Kidney epithelial cell (primary cell): ENCODE measurements at regions not wholly inside any gene's neighbourhood (a gene's known extent, or its start where the extent isn't known, plus 50 kb on each side); places are given as distances from the start of the nearest gene placed in this dataset.

Source experiments
- DNase-seq: peaks from one replicate; pipeline ENCODE4 v3.0.0-alpha.2; 2010; ENCODE audit warnings: low read depth
- H3K27me3 ChIP-seq: 2 replicates; pipeline ENCODE4 v1.6.0; 2011; ENCODE audit warnings: low read length; ENCODE audit not compliant: control insufficient read depth, insufficient read depth
- H3K36me3 ChIP-seq: 2 replicates; pipeline ENCODE4 v1.5.1; 2011; ENCODE audit warnings: low read length; ENCODE audit not compliant: control insufficient read depth, insufficient read depth
- H3K4me3 ChIP-seq: 2 replicates; pipeline ENCODE4 v1.5.1; 2011; ENCODE audit warnings: low read depth, mild to moderate bottlenecking, control low read depth, low read length
- CTCF ChIP-seq: IDR thresholded peaks from 2 replicates; pipeline ENCODE4 v1.5.1; 2011; ENCODE audit warnings: mild to moderate bottlenecking, moderate library complexity, low read length, control low read depth, inconsistent platforms; ENCODE audit not compliant: insufficient read depth, poor library complexity, severe bottlenecking

GRCh38 chr2:139314059-139314458 lies 533.9 kb upstream of the NXPH2 start:
- no peak for DNase-seq
- no peak overlapping the region for H3K4me3 ChIP-seq
- no peaks in the 10 kb centered on the region for H3K27me3 ChIP-seq
- TF ChIP-seq CTCF, result no peak
- no peaks in the 10 kb centered on the region for H3K36me3 ChIP-seq

DNA sequence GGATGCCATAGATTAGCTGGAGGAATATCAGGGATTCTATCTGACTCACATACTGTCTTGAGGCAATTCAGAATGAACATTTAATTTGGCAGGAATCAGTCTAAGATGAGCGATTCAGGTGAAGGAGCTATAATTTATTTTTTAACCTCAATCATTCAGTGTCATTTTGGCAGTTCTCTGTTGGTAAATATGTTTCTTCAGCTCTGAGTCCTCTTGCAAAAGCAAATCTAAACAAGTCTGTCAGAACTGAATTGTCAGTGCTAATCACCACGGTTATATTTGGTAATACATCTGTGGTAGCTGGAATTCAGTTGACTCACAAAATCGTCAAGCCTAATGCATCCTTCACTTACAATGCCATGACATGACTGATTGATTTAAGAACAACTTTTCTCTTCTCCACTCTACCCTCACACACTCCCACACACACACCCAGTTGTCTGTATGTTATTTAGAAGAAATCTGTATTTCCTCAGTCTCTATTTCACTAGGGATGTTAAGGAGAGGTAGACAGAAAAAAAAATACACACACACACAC lies 516.6 kb upstream of the NXPH2 start:
- no peaks in the 10 kb centered on the region for H3K36me3 ChIP-seq
- no peak for TF ChIP-seq CTCF
- DNase-seq, result peak; percentile 42
- H3K4me3 ChIP-seq, result no peak overlapping the region
- H3K27me3 ChIP-seq, result no peaks in the 10 kb centered on the region

DNA sequence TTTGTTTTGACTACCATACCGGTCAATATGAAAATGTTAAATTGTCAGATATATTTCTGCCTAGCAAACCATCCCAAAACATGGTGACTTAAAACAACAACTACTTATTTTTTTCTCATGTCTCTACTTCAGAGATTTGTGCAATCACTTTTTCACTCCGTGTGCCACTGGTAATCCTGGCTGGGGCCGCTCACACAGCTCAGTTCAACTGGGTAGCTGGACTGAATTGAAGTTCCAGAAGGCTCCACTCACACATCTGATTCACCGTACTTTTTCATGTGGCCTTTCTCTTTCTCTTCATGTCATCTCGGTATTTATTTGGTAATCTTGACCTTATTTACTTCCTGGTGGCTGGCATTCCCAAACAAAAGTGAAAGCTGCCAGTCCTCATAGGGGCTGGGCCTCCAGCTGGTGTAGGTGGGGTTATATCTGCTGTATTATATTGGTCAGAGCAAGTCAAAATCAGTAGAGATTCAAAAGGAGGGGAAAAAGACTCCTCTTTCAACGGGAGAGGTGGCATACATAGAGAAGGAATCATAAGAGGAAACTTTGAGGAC lies 513.9 kb upstream of the NXPH2 start:
- H3K4me3 ChIP-seq, result no peak overlapping the region
- DNase-seq, result no peak
- no peaks in the 10 kb centered on the region for H3K36me3 ChIP-seq
- no peaks in the 10 kb centered on the region for H3K27me3 ChIP-seq
- no peak for TF ChIP-seq CTCF

DNA sequence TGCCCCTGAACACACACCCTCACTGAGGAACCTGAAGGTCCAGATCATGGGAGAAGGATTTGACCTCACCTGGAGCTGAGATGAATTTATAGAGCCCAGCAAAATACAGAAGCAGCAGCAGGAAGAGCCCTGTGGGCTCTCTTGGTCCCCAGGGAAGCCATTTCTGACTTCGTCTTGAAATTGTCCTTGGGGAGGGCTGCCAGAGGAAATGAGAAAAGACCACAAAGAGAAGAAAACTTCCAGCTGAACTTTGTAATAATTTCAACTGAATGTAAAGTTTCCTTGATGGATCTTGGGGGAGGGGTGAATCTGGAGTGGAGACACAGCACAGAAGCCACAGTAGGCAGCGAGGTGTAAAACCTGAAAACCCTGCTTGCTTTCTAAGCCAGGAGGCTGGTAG lies 500.9 kb upstream of the NXPH2 start:
- Histone ChIP-seq H3K4me3 (no peak overlapping the region), H3K36me3 (no peaks in the 10 kb centered on the region), H3K27me3 (no peaks in the 10 kb centered on the region)
- DNase-seq, result no peak
- no peak for TF ChIP-seq CTCF

- DNase-seq, result no peak
- no peak overlapping the region for H3K4me3 ChIP-seq
- no peaks in the 10 kb centered on the region for H3K27me3 ChIP-seq
- no peak for TF ChIP-seq CTCF
- H3K36me3 ChIP-seq, result no peaks in the 10 kb centered on the region
These were observed 491.7 kb upstream of the NXPH2 start for GRCh38 chr2:139271879-139272278.

DNA sequence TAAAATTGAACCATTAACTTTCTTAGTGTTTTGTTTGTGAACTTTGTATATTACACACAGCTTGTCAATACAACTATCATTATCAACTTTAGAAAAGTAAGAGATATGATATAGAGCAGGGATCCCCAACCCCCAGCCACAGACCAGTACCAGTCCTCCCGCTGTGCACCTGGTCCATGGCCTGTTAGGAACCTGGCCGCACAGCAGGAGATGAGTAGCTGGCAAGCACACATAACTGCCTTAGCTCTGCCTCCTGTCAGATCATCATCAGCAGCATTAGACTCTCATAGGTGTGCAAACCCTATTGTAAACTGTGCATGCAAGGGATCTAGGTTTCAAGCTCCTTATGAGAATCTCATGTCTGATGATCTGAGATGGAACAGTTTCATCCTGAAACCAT lies 491.0 kb upstream of the NXPH2 start:
- H3K4me3 ChIP-seq, result no peak overlapping the region
- H3K27me3 ChIP-seq, result no peaks in the 10 kb centered on the region
- TF ChIP-seq CTCF, result no peak
- no peak for DNase-seq
- H3K36me3 ChIP-seq, result no peaks in the 10 kb centered on the region
